Activated gamma-delta T cell (primary cell): ENCODE measurements at regions not wholly inside any gene's neighbourhood (a gene's known extent, or its start where the extent isn't known, plus 50 kb on each side); places are given as distances from the start of the nearest gene placed in this dataset.
A peak's percentile ranks its signal among the peaks of the same experiment; 100 is the strongest.
"Not testable (repeated sequence)": the region's sequence is repeated elsewhere in the genome, so short reads cannot be mapped to it uniquely, and the experiment has no call there.

ENCODE experiments used
- DNase-seq: peaks from one replicate; lab custom pipeline; 2025; lab: John Stamatoyannopoulos, UW

DNA sequence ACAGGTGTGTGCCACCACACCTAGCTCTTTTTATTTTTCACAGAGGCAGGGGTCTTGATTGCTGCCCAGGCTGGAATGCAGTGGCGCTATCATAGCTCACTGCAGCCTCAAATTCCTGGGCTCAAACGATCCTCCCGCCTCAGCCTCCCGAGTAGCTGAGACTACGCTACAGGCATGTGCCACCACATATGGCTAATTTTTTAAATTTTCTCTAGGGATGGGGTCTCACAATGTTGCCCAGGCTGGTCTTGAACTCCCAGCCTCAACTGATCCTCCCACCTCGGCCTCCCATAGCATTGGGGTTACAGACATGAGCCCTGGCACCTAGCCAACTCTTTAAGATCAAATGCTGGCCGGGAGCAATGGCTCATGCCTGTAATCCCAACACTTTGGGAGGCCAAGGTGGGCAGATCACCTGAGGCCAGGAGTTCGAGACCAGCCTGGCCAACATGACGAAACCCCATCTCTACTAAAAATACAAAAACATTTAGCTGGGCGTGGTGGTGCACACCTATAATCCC, 50.6 kb upstream of the MYL10 start:
- DNase-seq = not testable (repeated sequence)

DNA sequence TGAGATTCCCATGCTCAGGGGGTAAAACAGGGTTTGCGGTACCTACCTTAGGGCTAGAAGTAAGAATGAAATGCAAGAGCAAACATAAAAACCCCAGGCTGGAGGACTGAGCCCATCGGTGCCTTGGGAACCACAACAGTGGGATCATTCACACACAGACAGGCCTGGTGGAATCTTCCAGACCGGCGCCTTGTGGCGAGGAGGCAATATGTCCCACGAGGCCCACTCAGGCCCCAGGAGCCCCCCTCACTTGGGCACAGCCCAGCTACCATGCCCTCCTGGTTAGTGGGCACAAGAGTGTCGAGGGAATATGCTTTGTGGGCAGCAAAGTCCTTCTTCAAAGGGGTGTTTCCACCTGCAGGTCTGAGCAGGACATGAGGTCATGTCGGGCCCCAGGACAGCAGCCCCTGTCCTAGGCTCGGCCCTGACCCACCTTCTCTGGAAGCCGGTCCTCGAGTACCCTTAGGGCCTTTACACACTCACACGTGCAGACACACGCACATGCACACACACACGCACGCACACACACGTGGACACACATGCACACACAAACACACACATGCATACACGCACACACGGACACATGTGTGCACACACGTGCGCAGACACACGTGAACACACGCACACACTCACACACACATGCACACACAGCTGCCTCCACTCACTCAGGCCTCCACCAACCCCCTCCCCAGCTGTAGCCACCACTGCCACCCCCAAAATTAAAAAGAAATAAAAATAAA, 51.5 kb upstream of the MYL10 start:
- DNase-seq = no peak

DNA sequence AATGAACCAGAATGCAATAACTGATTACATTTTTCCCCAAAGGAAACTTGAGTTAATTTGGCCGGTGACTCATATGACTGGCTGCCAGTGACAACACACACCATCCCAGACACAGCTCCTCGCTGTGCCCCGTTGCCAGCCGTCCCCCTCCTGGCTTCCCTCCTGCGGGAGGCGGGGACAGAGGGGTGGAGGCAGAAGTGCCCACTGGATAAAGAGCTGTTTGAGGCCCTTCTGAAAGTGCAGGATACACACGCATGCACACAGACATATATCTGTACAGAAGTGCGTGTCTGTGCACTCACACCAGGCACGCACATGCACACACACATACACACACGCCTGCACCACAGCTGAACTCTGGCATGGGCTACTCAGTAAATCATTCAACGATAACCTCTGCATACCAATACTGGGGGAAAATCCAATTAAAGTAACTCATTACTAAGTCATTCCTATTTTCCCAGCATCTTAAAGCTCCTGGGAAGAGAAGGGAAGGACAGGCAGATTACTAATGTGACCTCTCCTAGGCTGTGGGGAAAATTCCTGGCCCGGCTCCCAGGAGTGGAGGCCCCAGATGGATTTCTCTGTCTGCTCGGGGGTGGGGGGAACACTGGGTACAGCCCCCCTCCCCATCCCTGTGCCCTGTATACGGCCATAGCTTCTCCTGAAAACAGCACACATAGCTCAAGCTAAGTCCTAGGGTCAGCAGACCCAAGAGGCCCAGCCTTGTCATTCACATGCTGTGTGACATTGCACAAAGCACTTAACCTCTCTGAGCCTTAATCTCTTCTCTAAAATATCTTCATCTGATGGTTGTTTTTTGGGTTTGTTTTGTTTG, 52.3 kb upstream of the MYL10 start:
- DNase-seq = no peak

DNA sequence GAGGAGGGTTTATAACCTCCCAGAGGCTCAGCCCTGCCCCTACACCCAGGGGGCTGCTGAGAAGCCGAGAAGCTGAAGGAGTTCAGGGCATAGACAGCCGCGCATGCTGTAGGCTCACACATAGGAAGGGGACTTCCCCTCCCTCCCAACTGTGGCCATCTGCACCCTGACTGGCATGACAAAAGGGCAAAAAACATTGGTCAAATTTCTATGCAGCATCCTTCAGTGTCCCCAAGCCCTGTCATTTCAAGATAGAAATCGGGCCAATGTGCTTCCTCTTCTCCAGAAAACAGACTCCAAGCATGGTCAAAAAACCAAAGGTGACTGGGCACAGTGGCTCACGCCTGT, 55.9 kb upstream of the MYL10 start:
- no peak for DNase-seq

DNA sequence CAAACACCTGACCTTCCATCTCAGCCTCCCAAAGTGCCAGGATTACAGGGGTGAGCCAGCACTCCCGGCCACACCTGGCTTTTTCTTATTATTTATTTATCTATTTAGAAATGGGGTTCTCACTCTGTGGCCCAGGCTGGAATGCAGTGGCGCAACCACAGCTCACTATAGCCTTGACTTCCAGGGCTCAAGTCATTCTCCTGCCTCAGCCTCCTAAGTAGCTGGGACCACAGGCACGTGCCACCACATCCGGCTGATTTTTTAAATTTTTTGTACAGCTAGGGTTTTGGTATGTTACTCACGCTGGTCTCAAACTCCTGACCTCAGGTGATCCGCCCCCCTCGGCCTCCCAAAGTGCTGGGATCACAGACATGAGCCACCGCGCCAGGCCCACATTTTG, 56.9 kb upstream of the MYL10 start:
- DNase-seq = no peak

DNA sequence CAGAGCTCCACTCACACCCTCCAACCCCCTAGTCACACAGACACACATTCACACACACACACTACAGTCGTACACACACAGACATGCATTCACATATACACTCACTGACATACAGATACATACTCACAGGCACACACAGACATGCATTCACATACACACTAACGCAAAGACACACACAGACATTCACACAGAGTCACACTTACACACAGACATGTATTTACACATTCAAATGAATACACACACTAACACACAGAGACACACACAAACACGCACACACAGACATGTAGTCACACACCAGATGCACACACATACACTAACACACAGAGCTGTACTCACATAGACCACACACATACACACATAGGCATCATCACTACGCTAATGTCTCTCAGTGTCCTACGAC, 58.0 kb upstream of the MYL10 start:
- no peak for DNase-seq

DNA sequence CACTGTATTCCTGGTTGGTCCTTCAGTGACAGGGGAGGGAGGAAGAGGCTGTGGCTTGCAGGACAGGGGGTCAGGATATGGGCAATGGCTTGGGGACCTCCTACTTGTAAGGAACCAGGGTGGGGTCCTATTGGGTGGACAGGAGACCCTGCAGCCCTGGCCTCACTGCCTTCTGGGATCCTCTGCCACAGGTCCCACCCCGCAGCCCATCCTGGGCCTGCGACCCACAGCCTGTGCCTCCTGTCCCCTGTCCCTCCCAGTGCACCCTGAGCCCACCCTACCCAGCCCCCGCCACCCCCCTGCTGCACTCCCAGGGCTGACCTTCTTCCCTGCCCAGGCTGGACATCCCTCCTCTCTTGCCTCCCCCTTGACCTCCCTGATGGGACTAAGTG, 58.7 kb upstream of the MYL10 start:
- no peak for DNase-seq

DNA sequence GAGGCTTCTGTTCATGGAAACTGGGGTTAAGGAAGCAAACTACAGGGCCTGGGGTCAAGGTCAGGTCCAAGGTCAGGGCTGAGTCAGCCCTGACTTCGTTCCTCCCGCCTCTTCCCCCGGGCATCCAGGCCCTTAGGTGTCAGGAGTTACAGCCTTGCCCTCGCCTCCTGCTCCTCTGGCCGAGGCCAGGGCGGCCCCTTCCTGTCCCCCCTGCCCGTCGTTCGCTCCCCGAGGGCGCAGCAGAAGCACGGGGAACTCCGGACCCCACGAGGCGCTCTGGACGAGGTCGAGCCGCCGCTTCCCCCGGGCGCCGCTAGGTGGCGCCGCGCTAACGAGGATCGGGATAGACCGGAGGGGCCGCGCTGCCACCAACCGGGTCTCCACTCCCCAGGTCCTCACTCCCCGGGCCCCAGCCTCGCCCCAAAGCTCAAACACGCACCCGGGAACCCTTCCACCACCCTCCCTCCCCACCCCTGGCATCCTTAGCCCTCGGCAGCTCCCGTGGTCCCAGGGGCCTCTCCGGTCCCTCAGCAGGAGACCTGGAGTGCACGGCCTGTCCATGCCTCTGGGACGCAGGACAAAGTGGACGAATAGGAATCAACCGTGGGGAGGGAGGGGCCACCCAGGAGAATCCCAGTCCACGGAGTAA, 59.2 kb upstream of the MYL10 start:
- peak; percentile 53 for DNase-seq

DNA sequence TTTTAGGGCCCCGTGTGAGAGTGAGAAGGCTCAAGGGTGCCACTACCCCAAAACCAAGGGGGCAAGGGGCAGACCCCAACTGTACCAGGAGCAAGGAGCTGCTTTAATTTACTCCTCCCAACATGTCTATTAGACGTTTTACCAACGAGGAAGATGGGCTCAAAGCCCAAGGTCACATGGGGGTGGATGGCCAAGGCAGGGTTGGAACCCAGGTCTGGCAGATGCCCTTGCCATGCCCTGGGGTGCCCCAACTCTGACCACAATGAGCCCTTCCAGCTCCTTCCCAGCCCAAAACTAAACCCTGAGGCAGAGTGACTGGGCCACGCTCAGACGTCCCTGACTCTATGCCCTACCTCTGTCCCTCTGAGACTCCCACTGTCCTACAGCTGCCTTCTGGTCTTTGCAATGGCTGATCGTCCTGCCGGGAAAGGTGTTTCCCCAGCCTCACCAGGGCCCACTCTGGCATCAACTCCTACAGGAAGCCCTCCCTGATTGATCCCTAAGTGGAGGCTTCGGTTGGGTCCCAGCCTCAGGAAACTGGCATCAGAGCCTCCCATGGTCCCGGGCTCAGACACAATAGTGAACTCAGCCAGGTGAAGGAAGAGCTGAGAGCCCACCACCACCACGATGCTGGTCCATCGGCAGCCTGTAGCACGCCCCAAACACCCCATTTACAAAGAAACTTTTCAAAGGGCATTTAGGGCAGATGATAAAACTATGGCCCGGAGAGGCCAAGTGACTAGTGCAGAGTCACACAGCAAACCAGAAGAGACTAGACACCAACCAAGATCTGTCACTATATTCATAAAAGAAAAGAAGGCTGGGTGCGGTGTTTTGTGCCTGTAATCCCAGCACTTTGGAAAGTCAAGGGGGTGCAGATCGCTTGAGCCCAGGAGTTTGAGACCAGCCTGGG, 60.2 kb upstream of the MYL10 start:
- no peak for DNase-seq

DNA sequence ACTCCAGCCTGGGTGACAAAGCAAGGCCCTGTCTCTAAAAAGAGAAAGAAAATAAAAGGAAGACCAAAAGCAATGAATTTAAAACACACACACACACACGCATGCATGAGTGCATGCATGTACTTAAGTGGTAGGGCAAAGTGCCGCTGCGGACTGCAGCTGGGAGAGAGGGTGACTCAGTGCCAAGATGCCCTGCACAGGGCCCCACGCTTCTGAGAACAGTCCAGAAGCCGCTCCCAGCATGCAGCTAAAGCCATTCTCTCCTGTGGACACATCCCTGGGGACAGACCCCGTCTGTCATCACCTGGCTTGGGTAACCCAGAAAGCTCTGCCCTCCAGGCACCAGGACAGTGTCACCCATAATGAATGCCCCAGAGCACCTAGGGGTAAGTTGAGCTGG, 61.0 kb upstream of the MYL10 start:
- DNase-seq = no peak

DNA sequence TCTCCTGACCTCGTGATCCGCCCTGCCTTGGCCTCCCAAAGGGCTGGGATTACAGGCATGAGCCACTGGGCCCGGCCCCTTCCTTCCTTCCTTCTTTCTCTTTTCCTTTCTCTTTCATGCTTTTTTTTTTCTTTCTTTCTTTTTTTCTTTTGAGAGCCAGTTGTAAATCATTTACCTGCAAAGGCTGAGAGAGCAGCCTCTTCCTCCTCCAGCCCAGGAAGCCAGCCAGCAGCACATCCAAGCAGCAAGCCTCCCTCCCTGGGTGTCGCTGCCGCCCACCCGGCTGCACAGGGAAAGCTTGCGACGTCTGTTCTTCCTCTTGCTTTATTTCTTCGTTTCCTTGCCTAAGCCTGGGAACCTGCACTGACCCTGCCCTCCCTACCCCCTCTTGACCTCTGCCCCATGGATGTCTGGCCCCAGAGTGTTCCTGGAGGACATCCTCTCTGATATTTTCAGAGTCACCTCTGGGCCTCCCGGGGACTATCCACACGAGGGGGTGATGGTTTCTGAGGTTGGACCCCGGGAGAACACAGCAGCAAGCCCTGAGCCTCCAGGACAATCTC, 62.8 kb upstream of the MYL10 start:
- DNase-seq = no peak

DNA sequence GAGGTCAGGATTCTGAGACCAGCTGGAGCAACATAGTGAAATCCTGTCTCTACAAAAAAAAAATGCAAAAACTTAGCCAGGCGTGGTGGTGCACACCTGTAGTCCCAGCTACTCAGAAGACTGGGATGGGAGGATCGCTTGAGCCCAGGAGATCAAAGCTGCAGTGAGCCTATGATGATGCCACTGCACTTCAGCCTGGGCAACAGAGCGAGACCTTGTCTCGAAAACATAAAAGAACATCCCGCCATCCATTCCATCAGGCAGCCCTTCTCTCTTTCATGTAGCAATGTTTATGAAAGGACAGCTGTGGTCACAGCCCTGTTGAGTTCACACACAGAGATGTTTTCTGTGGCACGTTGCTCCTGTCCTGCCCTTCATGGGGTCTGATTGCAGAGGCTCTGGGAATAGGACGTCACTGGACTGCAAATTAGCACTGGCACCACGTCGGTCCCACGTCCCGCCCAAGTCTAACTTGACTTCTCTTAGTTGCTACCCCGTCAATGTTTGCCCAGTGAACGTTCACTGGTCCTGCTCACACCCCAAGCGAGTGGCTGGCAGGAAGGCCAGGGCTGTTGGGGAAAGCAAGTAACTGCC, 64.5 kb upstream of the MYL10 start:
- no peak for DNase-seq

DNA sequence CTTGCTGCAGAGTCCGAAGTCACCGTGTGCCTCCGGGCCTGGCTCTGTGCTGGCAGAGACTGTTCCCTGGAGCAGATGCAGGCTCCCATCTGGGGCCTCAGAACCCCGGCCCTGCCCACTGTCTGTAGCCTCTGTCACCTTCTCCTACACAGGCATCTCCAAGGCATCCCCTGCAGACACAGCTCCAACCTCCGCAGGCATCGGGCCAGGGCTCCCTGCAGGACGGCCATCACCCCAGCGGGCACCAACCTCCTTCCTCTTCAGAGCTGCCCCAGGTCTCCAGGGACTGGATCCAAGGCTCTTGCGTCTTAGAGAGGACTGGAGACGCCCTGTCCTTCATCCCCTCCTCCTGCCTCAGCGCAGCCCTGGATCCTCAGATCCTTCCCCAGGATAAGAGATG, 69.9 kb upstream of the MYL10 start:
- DNase-seq = no peak

DNA sequence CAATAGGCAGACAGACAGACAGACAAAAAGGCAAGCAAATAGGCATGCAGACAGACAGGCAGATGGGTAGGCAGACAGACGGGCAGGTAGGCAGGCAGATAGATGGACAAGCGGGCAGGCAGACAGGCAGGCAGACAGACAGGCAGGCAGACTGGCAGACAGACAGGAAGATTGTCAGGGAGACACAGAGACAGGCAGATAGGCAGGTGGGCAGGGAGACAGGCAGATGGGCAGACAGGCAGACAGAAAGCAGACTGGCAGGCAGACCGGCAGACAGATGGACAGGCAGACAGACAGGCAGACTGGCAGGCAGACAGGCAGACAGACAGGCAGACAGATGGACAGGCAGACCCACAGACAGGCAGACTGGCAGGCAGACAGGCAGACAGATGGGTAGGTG, 70.3 kb upstream of the MYL10 start:
- no peak for DNase-seq

DNA sequence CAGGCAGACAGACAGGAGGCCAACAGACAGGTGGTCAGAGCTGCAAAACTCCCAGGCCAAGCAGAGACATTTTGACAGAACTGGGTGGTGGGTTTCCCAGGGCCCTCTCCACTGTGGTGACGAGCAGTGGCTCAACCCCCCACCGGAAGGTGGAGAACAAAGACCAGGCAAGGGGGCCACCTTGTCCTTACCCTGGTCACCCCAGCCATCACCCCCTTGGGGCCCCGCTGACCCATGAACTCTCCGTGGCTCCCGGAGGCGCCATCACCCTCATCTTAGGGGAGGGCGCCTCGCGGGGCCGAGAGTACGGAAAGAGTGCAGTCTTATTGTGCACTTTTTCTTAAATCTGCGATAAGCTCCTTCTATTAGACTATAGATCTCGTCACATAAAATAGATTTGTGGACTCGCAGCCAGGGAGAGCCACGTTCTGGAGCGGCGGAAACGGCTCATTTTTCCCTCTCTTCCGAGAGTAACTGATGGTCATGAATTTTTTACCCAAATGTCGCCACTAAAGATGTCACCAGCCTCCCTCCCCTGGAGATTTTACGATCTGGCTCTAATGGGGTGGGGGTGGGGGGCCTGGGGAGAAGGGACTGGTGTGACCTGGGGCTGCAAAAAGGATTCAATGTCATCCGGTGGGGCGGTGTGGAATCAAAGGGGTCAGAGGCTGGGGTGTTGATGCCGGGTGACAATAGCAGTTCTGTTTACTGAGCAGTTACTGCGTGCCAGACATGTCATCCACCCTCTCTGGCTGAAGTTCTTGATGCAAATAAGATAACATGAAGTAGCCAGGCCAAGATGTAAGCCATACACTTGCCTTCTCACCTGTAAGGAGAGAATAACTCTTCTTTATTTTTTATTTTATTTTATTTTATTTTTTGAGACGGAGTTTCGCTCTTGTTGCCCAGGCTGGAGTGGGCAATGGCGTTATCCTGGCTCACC, 71.1 kb upstream of the MYL10 start:
- no peak for DNase-seq

DNA sequence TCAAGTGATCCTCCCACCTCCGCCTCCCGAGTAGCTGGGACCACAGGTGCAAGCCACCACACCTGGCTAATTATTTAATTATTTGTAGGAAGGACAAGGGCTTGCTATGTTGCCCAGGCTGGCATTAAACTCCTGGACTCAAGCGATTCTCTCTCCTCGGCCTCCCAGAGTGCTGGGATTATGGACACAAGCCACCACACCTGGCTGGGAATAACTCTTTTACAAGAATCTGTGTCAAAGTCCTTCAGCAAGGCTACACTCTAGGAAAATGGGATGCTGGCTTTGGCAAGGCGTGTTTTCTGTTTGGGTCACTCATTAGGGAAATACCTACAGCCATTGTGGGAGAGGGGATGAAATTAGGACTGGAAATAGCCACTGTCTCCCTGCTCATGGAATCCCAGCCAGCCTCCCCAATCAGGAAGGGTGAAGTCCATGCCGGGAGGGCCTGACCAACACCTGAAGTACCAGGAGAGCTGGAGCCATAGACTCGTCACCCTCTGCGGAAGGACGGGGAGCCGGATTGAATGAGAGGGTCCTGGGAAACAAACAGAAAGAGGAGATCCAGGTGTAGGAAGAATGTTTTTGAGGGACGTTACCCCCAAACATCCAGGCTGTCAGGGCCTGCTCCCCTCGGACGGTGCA, 72.2 kb upstream of the MYL10 start:
- DNase-seq = no peak

DNA sequence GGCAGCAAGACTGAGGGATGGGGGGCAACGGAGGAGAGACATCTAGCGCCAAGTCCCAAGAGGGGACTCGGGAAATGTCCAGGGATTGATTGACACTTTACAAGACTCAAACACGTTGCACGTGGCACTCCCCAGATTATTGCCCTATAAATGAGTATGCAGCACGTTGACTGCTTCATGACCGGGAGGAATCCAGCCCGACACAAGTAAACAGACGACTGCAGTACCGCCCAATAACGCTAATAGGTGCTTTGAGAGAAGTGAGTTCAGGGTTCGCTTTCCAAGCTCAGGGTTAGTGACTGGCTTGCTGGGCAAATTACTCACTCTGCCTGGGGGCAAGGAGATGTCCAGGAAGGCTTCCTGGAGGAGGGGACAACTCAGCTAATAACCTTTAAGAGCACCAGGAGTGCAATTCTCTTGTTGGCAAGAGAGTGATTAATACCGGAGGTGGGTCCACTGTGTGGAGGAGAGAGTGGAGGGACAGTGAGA, 73.3 kb upstream of the MYL10 start:
- DNase-seq = no peak

DNA sequence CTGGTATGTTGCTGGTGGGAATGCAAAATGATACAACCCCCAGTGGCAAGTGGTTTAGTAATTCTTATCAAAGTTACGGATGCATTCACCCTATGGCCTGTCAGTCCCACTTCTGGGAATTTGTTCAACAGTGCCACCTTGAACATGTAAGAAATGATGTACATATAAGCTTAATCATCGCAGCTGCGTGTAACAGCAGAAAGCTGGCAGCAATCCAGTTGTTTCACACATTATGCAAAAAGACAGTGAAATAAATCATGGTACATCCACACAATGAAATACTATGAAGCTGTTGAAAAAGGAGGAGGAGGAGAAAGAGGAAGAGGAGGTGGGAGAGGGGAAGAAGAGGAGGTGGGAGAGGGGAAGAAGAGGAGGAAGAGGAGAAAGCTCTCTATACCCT, 76.2 kb upstream of the MYL10 start:
- DNase-seq = no peak

DNA sequence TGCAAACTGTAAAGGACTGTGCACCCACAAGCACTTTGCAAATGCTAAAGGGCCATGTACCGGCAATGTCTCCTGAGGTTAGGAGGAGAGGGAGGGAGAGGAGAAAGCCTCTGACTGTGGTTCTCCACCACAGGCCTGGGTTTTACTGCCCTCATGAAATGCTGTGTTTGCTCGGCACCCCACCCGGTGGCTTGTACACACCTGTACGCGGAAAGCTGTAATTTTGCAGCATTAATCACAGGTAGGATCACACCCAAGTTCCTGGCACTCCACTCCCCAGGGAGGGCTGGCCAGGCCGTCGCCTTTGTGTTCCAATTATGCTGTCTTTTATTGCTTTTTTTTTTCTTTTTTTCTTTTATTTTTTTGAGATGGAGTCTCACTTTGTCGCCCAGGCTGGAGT, 78.5 kb upstream of the MYL10 start:
- DNase-seq = no peak
